Pancreas (tissue), 10 donors: ENCODE measurements at regions not wholly inside any gene's neighbourhood (a gene's known extent, or its start where the extent isn't known, plus 50 kb on each side); places are given as distances from the start of the nearest gene placed in this dataset.

Experiments used
- ATAC-seq, 4 donors: fragments of 200-7000 bp; cut with Tn5 transposase; one replicate each; pipeline versions ENCODE4 v1.8.0 to v1.9.1; 2020; ENCODE audit warnings: mild to moderate bottlenecking in 4 of 4, moderate library complexity in 4 of 4
- DNase-seq, 6 donors: peaks; one replicate each; pipeline ENCODE4 v3.0.0-alpha.2; 2020
- FAIRE-seq: peaks from 2 replicates; lab custom pipeline; 2012; peaks lifted over from hg19 to GRCh38; lab: Jason Lieb, UNC
- H3K27ac ChIP-seq, 4 donors: fragments of 200-600 bp; sonication (generic); 1 replicate in 3 of 4; 2 replicates in 1 of 4; pipeline versions ENCODE4 v1.5.0 to v1.8.0; 2020
- H3K27me3 ChIP-seq, 4 donors: fragments of 200-600 bp; one replicate each; pipeline ENCODE4 v1.8.0; 2021
- H3K36me3 ChIP-seq, 3 donors: fragments of 200-600 bp; sonication (generic) in 1 of 3; one replicate each; pipeline versions ENCODE4 v1.5.0 to v1.8.0; 2020 to 2021
- H3K4me1 ChIP-seq, 3 donors: fragments of 200-600 bp; one replicate each; pipeline ENCODE4 v1.8.0; 2021
- H3K4me3 ChIP-seq, 4 donors: fragments of 200-600 bp; sonication (generic) in 2 of 4; one replicate each; pipeline versions ENCODE4 v1.5.0 to v1.8.0; 2020 to 2021
- H3K9me3 ChIP-seq, 4 donors: fragments of 200-600 bp; one replicate each; pipeline ENCODE4 v1.8.0; 2021
- WGBS, 2 donors: extraction: QIAGEN DNeasy Blood & Tissue Kit; methylation state at CpG; one replicate each; pipeline ENCODE4 v1.1.7; 2013; 5-methylcytosine and 5-hydroxymethylcytosine counted together
- intact Hi-C, 3 donors: fragments of 100-400 bp; cut with DNase I; formaldehyde crosslinking; loops; one replicate each; pipeline versions ENCODE4 v1.11.1 to v1.14.2; 2022
- TF ChIP-seq, protein P1 (sequence below), 4 donors: fragments of 200-600 bp; sonication (generic) in 3 of 4; IDR thresholded peaks; one replicate each; pipeline versions ENCODE4 v1.5.0 to v1.8.0; 2021; ENCODE audit warnings: antibody characterized with exemption in 4 of 4
- donor health status: healthy with polysubstance abuse.
- donor health status: DM: no; HTN: no; CAD: no; lungs with moderate emphysema.
- donor health status: DM: no; HTN: no; CAD: no.
- donor health status: control.
- donor health status: control.
- donor health status: Bipolar disorder and iron deficiency.
- donor health status: DM: yes; HTN: yes; CAD: no.
- donor health status: DM: no; HTN: no; CAD: no.
- donor health status: DM: no; HTN: no; CAD: no.
- donor health status: DM: yes; HTN: yes; CAD: no.

DNA sequence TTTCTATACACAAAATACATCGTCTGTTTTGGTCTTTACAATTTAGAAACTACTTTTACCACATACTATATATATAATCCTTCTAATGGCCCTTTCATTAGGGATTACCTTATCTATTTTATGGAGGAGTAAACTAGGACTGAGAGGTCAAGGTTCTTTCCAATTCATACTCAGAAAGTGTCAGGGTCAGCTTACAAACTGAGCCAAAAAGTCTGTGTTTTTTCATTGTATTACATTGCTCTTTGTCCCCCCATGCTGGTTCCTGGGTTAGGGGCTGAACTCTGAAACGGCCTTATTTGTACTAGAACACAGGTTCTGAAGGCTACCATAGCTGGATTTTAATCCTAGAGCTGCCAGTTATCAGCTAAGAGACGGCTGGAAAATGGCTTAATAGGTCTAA lies 368.1 kb downstream of the GRIN2B start:
- intact Hi-C loops: no loop called here
- H3K27me3 ChIP-seq: no peaks in the 10 kb centered on the region
- H3K9me3 ChIP-seq: no peaks in the 10 kb centered on the region
- DNase-seq (no peak), FAIRE-seq (no peak), ATAC-seq (no peak)
- TF ChIP-seq, protein P1, sequence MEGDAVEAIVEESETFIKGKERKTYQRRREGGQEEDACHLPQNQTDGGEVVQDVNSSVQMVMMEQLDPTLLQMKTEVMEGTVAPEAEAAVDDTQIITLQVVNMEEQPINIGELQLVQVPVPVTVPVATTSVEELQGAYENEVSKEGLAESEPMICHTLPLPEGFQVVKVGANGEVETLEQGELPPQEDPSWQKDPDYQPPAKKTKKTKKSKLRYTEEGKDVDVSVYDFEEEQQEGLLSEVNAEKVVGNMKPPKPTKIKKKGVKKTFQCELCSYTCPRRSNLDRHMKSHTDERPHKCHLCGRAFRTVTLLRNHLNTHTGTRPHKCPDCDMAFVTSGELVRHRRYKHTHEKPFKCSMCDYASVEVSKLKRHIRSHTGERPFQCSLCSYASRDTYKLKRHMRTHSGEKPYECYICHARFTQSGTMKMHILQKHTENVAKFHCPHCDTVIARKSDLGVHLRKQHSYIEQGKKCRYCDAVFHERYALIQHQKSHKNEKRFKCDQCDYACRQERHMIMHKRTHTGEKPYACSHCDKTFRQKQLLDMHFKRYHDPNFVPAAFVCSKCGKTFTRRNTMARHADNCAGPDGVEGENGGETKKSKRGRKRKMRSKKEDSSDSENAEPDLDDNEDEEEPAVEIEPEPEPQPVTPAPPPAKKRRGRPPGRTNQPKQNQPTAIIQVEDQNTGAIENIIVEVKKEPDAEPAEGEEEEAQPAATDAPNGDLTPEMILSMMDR (IDR thresholded peaks at IDR 0.05): no peak
- no peaks in the 10 kb centered on the region for H3K4me1 ChIP-seq
- H3K27ac ChIP-seq: no peak overlapping the region
- H3K4me3 ChIP-seq: no peak overlapping the region
- H3K36me3 ChIP-seq: no peaks in the 10 kb centered on the region
- 72 to 82% methylated on average over 3 of the region's 3 CpGs for WGBS, 2 donors

DNA sequence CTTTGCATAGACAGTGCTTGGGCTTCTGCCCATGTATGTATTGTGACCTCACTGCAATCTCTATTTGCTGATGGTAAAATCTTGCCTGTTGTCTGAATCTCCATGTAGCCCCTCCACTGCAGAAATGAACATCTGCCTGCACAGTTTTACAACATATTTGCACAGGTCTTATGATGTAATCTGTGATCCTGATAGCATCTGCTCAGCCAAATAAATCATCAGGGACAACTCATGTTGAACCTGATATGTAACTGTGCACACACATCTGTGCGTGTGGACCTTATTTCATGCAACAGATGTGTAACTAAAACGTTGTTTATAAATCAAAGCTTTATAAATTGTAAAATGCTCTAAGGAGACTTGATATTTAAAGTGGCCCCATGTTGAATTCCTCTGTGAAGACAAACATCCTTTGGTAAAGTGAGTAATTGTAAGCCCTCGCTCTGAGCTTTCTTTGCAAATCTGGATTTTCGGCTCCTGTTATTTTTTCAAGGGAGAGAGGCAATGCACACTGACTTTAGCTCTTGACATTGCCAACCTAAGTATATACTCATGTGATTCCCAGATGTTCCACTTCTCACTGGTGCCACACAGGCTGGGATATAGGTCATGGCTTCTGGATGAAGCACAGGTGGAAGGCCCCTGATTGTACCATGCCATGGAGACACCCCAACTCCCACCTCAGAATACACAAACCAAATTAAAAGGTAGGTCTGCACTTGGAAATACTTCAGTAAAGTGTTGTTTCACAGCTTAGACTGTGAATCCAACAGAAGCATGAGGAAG lies 371.3 kb downstream of the GRIN2B start:
- H3K4me1 ChIP-seq: no peaks in the 10 kb centered on the region
- TF ChIP-seq, protein P1 (IDR thresholded peaks at IDR 0.05): no peak
- ATAC-seq (peak in 3 of 4 donors; percentile 31 to 53 (median 37)), FAIRE-seq (no peak), DNase-seq (peak in 1 of 6 donors; percentile 6)
- H3K36me3 ChIP-seq: no peaks in the 10 kb centered on the region
- no peaks in the 10 kb centered on the region for H3K9me3 ChIP-seq
- H3K4me3 ChIP-seq: no peak overlapping the region
- H3K27me3 ChIP-seq: no peaks in the 10 kb centered on the region
- intact Hi-C loops: no loop called here
- WGBS, 2 donors: 34% methylated on average over 4 of the region's 4 CpGs
- no peak overlapping the region for H3K27ac ChIP-seq

DNA sequence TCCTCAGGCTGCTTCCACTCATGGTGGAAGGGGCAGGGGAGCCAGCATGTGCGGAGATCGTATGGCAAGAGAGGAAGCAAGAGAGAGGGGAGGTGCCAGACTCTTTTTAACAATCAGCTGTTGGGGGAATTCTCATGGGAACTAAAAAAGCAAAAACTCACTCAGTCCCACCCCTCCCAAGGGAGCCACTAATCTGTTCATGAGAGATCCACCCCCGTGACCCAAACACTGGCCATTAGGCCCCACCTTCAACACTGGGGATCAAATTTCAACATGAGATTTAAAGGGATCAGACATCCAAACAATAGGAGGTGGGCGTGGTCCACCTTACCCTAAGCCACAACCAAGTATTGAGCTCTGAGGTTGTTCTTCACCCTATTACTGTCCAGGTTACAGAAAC lies 375.1 kb downstream of the GRIN2B start:
- Histone ChIP-seq H3K36me3 (no peaks in the 10 kb centered on the region), H3K9me3 (no peaks in the 10 kb centered on the region), H3K27ac (no peak overlapping the region), H3K4me1 (no peaks in the 10 kb centered on the region), H3K4me3 (no peak overlapping the region), H3K27me3 (no peaks in the 10 kb centered on the region)
- no peak for ATAC-seq
- WGBS, 2 donors: 45 to 47% methylated on average over 4 of the region's 4 CpGs
- no peak for FAIRE-seq
- intact Hi-C loops: no loop called here
- no peak for DNase-seq
- TF ChIP-seq, protein P1 (IDR thresholded peaks at IDR 0.05): no peak

DNA sequence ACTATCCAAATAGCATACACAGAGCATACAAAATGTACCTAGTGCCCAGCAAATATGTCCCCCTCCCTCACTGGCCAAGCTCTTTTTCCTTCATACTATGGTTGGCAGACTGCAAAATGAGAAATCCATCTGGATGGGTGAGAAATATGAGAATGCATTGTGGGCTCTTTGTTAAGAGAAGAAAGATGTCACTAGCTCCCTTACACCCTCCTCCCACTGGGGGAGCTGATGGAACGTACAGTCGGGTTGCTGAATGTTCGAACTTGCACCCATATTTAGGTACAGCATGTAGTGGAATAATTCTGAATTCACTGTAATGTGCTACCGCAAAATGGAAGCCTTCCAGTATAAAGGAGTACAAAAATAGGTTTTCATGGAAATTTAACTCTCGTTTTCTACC lies 377.4 kb downstream of the GRIN2B start:
- TF ChIP-seq, protein P1 (IDR thresholded peaks at IDR 0.05): no peak
- Histone ChIP-seq H3K4me1 (no peaks in the 10 kb centered on the region), H3K4me3 (no peak overlapping the region), H3K27ac (no peak overlapping the region), H3K36me3 (no peaks in the 10 kb centered on the region), H3K27me3 (no peaks in the 10 kb centered on the region), H3K9me3 (no peaks in the 10 kb centered on the region)
- ATAC-seq (no peak), FAIRE-seq (no peak), DNase-seq (no peak)
- intact Hi-C loops: no loop called here
- WGBS, 2 donors: 69 to 74% methylated on average over 5 of the region's 5 CpGs

DNA sequence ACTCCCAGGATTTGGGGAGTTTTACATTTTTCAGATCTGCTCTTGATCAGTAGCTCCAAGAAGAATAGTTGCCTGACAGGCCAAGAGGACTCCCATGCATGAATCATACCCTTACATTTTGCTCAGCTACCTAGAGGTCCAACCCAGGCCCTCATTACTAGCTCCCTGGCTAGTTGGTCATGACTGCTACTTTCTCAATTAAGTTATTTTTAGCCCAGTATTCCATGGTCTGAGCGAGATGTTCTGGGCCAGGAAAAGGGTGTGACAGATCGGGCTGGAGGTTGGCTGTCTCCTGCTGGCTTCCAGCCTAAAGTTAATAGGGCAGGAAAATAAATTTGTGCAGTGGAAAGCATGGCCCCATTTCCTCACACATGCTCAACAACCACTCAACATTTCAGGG lies 379.2 kb downstream of the GRIN2B start:
- ATAC-seq: no peak
- WGBS, 2 donors: 61 to 67% methylated on average over 2 of the region's 2 CpGs

More for the DNA sequence above, 379.2 kb downstream of the GRIN2B start:
- FAIRE-seq (no peak), DNase-seq (no peak)
- no peak overlapping the region for H3K4me3 ChIP-seq
- H3K9me3 ChIP-seq: no peaks in the 10 kb centered on the region
- H3K27me3 ChIP-seq: no peaks in the 10 kb centered on the region
- no peak overlapping the region for H3K27ac ChIP-seq
- TF ChIP-seq, protein P1 (IDR thresholded peaks at IDR 0.05): no peak
- H3K4me1 ChIP-seq: no peaks in the 10 kb centered on the region
- H3K36me3 ChIP-seq: no peaks in the 10 kb centered on the region
- intact Hi-C loops: no loop called here
